GM19452 (cell line): ENCODE measurements at regions not wholly inside any gene's neighbourhood (a gene's known extent, or its start where the extent isn't known, plus 50 kb on each side); places are given as distances from the start of the nearest gene placed in this dataset.

Experiments used
- ATAC-seq: cut with Tn5 transposase; IDR thresholded peaks from one replicate; pipeline ENCODE4 v1.9.1; 2021; ENCODE audit not compliant: unreplicated experiment

DNA sequence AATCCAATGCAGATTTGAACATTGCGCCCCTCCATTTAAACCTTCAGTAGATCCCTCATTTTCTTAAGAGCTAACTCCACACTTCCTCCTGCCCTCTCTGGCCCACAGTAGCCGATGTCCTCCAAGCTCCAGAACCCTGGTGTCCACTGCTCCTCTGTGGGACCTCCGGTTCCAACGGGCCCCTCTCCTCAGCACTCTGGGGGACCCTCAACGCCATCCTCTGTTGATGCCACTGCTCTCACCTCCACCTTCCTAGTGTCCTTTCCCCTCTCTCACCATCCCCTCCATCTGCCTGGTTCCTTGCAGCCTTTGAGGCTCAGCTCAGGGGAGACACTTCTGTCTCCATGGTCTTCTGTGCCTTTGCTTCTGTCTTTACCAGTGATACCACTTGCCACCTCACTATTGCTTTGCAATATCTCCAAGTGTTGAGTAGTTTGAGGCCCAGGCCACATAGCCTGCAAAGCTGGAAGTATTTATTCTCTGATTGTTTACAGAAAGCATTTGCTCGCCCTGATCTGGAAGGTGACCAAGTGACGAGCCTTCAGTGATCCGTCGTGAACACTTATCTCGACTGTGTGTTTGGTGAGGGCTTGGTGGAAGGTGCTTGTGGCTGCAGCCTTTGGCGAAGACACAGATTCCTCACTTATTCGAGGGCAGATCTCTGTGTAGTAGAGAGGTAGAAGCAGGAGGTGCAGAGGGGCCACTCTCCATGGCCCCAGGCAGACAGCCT is 104.8 kb upstream of the SHH start:
- no peak for ATAC-seq

DNA sequence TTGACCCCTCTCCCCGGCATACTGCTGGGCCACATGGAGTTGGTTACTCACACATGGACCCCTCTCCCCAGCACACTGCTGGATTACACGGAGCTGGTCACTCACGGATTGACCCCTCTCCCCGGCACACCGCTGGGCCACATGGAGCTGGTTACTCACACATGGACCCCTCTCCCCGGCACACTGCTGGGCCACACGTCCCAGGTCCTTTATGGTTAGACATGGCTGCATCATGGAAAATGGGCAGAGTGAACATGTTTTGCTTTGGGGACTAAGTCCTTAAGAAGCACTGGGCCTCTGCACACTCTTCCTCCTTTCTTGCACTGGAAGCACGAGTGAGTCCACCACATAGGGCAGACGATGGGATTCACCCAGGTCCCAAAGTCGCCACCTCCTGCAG is 102.1 kb upstream of the SHH start:
- no peak for ATAC-seq

GRCh38 chr7:155913719-155914118 is 101.5 kb upstream of the SHH start:
- no peak for ATAC-seq

- ATAC-seq = no peak
Observed at GRCh38 chr7:155913291-155913690, 101.0 kb upstream of the SHH start.

GRCh38 chr7:155911471-155912105 is 99.3 kb upstream of the SHH start:
- no peak for ATAC-seq

GRCh38 chr7:155908385-155908784 is 96.1 kb upstream of the SHH start:
- no peak for ATAC-seq

- ATAC-seq = no peak
Observed at GRCh38 chr7:155907450-155908200, 95.4 kb upstream of the SHH start.

- ATAC-seq = no peak
Observed at GRCh38 chr7:155901176-155901575, 88.9 kb upstream of the SHH start.

GRCh38 chr7:155899596-155899995 is 87.3 kb upstream of the SHH start:
- ATAC-seq = no peak

DNA sequence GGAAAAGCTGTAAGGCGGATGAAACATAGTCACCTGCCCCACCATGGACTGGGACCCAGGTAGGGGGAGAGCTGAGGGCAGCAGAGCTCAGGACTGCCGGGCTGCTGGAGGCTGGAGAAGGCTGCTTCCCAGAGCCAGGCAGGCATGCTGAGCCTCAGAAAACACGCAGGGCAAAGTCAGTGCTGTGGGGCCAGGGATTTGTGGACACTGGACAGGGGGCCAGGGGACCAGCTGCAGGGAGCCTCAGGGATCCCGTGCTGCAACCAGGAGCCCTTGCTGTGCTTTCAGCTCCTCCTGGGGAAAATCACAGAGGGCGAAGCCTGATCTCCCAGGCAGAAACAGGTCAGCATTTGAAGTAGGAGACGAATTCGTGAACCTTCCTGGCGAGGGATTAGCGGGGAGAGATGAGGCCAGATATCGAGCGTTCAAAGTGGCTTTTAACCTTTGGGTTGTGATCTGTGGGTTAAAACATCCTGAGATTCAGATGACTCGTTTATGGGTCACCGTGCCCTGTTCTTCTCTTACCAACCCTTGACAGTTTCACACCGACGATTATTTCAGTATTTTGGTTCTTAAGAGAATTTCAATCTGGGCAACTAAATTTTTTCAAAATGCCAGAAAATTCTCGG is 85.6 kb upstream of the SHH start:
- ATAC-seq = no peak

DNA sequence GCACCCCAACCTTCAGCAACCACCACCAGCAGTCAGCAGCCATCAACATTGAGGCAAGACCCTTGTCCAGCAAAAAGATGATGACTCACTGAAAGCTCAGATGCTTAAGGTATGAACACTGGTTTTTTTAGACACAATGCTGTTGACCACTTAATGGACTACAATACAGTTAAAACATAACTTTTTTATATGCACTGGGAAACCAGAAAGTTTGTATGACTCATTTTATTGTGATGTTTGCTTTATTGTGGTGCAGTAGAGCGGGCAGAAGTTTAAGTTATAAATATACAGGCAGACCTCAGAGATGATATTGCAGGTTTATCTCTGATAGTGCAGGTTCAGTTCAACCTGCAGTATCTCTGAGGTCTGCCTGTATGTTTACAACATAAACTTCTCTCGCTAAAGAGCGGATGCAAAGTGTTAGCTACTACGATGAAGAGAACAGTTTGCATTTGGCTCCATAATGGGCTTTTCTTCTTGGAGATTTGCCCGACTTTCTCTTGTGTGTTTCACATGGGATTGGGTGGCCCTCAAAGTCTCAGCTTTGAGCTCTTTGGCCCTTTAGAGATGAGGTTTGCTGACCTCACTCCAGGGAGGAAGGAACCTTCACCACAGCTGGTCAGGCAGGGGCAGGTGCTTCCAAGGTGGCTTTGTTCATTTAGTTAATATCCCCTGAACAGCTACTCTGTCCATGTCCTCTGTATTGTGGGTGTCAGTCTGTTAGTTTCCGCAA is 84.4 kb upstream of the SHH start:
- ATAC-seq = no peak

DNA sequence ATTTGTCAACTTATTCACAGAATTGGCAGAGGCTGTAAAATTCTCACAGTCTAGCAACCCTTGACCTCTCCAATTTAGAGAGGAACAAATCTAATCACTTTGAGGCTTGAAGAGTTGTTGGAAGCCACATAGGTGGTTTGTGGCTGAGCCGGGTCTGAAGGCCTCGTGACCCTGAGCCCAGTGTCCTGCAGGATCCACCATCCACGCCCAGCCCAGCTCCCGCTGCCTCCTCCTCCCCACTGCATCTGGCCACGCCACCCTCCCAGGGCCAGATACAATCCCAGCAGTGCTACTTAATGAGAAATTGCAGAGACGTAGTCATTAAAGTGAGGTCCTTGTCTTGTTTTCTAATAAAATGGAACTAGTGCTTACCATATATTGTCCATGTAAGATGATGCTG is 81.4 kb upstream of the SHH start:
- ATAC-seq = no peak

GRCh38 chr7:155893176-155893575 is 80.9 kb upstream of the SHH start:
- no peak for ATAC-seq

GRCh38 chr7:155889636-155890511 is 77.6 kb upstream of the SHH start:
- no peak for ATAC-seq

GRCh38 chr7:155887174-155887525 is 74.9 kb upstream of the SHH start:
- no peak for ATAC-seq

GRCh38 chr7:155886391-155887173 is 74.3 kb upstream of the SHH start:
- ATAC-seq = no peak

DNA sequence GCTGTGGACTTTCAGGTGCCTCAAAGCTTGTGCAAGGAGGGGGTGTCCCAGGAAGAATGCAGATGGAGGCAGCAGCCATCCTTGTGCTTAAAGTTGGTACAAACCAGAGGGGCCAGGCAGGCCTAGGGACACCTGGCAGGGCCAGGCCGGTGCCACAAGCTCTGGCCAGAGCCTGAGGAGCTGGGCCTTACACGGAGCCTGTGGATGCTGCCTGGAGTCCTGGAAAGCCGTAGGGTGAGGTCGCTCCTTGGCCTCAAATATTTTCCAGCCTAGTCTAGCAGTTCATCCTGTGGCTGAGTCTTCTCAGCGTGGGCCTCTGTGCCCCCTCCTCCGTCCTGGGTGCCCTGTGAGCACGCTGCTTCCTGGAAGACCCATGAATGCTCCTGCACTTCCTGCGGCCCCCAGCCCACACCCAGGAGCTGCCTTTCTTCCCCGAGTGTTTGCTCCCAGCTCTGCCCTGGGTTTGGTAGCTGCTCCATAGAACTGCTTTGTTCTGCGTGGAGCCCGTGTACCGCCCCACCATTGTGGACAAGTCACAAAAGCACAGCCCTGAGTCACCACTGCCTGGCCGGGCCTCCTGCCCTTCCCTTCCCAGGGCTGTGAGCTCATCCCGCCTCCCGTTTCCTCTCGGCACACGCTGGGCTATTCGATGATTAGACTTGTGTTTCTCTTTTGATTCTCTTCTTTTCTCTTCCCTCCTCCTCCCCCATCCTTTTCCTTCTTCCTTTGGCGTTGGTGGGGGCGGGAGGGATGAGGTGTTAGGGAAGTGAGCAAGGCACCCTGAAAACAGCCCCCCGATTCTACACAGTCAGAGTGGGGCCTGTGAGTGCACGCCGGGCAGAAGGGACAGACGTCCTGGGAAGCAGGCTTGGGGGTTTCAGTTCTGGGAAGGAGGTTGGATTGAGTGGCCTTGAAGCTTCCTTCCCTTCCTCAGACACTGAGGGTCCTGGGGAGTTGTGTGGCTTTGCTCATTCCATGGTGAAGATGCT is 73.2 kb upstream of the SHH start:
- no peak for ATAC-seq
